ENCODE measurements at regions not wholly inside any gene's neighbourhood (a gene's known extent, or its start where the extent isn't known, plus 50 kb on each side); places are given as distances from the start of the nearest gene placed in this dataset.

GRCh38 chr7:86226191-86226590 is 417.5 kb upstream of the GRM3 start:
- no peak overlapping the region for H3K27ac ChIP-seq (ENCODE audit: poor library complexity, severe bottlenecking)
- ATAC-seq (ENCODE audit: low read depth) (no peak), DNase-seq (ENCODE audit: low spot score) (no peak)
- no peaks in the 10 kb centered on the region for H3K4me1 ChIP-seq (ENCODE audit: insufficient read depth, poor library complexity, severe bottlenecking)
- H3K27me3 ChIP-seq (ENCODE audit: insufficient read depth, poor library complexity, severe bottlenecking) = no peaks in the 10 kb centered on the region
- H3K36me3 ChIP-seq (ENCODE audit: low read depth) = no peaks in the 10 kb centered on the region
- H3K9me3 ChIP-seq (ENCODE audit: severe bottlenecking) = no peaks in the 10 kb centered on the region
- TF ChIP-seq, protein P1, sequence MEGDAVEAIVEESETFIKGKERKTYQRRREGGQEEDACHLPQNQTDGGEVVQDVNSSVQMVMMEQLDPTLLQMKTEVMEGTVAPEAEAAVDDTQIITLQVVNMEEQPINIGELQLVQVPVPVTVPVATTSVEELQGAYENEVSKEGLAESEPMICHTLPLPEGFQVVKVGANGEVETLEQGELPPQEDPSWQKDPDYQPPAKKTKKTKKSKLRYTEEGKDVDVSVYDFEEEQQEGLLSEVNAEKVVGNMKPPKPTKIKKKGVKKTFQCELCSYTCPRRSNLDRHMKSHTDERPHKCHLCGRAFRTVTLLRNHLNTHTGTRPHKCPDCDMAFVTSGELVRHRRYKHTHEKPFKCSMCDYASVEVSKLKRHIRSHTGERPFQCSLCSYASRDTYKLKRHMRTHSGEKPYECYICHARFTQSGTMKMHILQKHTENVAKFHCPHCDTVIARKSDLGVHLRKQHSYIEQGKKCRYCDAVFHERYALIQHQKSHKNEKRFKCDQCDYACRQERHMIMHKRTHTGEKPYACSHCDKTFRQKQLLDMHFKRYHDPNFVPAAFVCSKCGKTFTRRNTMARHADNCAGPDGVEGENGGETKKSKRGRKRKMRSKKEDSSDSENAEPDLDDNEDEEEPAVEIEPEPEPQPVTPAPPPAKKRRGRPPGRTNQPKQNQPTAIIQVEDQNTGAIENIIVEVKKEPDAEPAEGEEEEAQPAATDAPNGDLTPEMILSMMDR (IDR thresholded peaks at IDR 0.05; ENCODE audit: poor library complexity, severe bottlenecking) = no peak
- H3K4me3 ChIP-seq (ENCODE audit: severe bottlenecking) = no peak overlapping the region

DNA sequence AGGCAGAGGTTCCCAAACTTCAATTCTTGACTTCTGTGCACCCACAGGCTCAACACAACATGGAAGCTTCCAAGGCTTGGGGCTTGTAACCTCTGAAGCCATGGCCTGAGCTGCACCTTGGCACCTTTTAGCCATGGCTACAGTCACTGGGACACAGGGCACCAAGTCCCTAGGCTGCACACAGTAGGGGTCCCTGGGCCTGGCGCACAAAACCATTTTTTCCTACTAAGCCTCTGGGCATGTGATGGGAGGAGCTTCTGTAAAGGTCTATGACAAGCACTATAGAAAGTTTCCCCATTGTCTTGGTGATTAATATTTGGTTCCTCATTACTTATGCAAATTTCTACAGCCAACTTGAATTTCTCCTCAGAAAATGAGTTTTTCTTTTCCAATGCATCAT is 420.9 kb upstream of the GRM3 start:
- H3K9me3 ChIP-seq (ENCODE audit: severe bottlenecking) = no peaks in the 10 kb centered on the region
- H3K27me3 ChIP-seq (ENCODE audit: insufficient read depth, poor library complexity, severe bottlenecking) = no peaks in the 10 kb centered on the region
- no peak for ATAC-seq (ENCODE audit: low read depth)
- no peaks in the 10 kb centered on the region for H3K4me1 ChIP-seq (ENCODE audit: insufficient read depth, poor library complexity, severe bottlenecking)
- H3K4me3 ChIP-seq (ENCODE audit: severe bottlenecking) = no peak overlapping the region
- H3K36me3 ChIP-seq (ENCODE audit: low read depth) = no peaks in the 10 kb centered on the region
- H3K27ac ChIP-seq (ENCODE audit: poor library complexity, severe bottlenecking) = no peak overlapping the region
- TF ChIP-seq, protein P1 (IDR thresholded peaks at IDR 0.05; ENCODE audit: poor library complexity, severe bottlenecking) = no peak
- no peak for DNase-seq (ENCODE audit: low spot score)

DNA sequence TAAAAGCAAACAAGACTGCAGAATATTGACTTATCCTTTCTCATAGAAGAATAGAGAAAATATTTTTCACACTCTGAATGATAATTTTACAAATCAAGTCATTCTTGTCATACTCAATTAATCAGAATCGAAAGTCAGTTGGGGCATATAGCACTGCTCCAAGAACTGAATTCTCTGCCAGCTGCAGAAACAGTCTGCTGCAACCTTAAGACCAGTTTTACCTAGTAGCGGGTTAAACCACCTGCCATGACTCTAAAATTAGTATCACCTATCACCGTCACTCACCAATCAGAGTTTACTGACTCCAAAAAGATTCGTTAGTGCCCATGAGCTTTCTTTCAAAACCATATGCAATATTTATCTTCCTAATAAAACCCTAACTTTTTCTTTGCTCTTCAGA is 429.0 kb upstream of the GRM3 start:
- H3K4me3 ChIP-seq (ENCODE audit: severe bottlenecking) = no peak overlapping the region
- no peaks in the 10 kb centered on the region for H3K36me3 ChIP-seq (ENCODE audit: low read depth)
- TF ChIP-seq, protein P1 (IDR thresholded peaks at IDR 0.05; ENCODE audit: poor library complexity, severe bottlenecking) = no peak
- H3K27ac ChIP-seq (ENCODE audit: poor library complexity, severe bottlenecking) = no peak overlapping the region
- no peaks in the 10 kb centered on the region for H3K27me3 ChIP-seq (ENCODE audit: insufficient read depth, poor library complexity, severe bottlenecking)
- no peaks in the 10 kb centered on the region for H3K4me1 ChIP-seq (ENCODE audit: insufficient read depth, poor library complexity, severe bottlenecking)
- ATAC-seq (ENCODE audit: low read depth) (no peak), DNase-seq (ENCODE audit: low spot score) (no peak)
- H3K9me3 ChIP-seq (ENCODE audit: severe bottlenecking) = no peaks in the 10 kb centered on the region

DNA sequence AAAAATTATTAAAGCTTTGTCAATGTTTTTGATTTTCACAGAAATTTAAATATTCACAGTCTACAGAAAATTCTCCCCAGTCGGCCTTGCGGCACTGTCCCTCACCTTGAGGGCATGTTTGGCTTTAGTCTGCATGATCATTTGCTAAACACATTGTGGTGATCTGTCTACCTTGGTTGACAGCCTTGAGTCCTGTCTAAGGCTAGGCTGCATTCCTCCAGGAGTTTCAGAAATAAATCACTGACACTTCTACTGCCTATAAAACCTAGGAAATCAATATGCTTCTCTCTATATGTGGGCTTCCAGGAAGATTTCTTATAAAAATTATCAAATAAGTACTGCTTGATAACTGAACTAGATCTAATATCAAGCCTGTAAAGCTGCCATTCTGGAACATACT is 430.7 kb upstream of the GRM3 start:
- TF ChIP-seq, protein P1 (IDR thresholded peaks at IDR 0.05; ENCODE audit: poor library complexity, severe bottlenecking) = no peak
- ATAC-seq (ENCODE audit: low read depth) = no peak

DNA sequence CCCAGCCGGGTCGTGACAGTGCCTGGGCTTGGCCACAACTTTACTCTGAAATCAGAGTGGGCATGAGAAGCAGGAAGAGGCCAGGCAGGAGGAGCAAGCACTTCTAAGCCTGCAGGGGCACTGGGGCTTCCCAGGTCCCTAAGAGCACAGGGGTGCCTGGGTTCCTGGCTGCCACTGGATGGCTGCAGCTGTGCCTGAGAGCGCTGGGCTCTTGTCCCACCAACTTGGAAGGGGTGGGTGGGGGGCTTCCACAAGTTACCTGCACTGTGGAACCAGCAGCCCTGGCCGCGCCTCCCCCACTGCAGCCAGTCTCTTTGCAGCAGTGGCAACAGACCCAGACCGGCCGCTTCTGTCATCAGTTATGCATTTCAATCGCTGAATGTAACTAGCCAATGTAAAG is 434.7 kb upstream of the GRM3 start:
- no peak for DNase-seq (ENCODE audit: low spot score)
- H3K9me3 ChIP-seq (ENCODE audit: severe bottlenecking) = no peaks in the 10 kb centered on the region
- no peak overlapping the region for H3K4me3 ChIP-seq (ENCODE audit: severe bottlenecking)
- ATAC-seq (ENCODE audit: low read depth) = no peak
- H3K27me3 ChIP-seq (ENCODE audit: insufficient read depth, poor library complexity, severe bottlenecking) = no peaks in the 10 kb centered on the region
- H3K27ac ChIP-seq (ENCODE audit: poor library complexity, severe bottlenecking) = no peak overlapping the region
- no peaks in the 10 kb centered on the region for H3K4me1 ChIP-seq (ENCODE audit: insufficient read depth, poor library complexity, severe bottlenecking)
- TF ChIP-seq, protein P1 (IDR thresholded peaks at IDR 0.05; ENCODE audit: poor library complexity, severe bottlenecking) = no peak
- no peaks in the 10 kb centered on the region for H3K36me3 ChIP-seq (ENCODE audit: low read depth)

More for the DNA sequence above, 430.7 kb upstream of the GRM3 start:
- no peak for DNase-seq (ENCODE audit: low spot score)
- Histone ChIP-seq H3K27ac (ENCODE audit: poor library complexity, severe bottlenecking) (no peak overlapping the region), H3K4me3 (ENCODE audit: severe bottlenecking) (no peak overlapping the region), H3K4me1 (ENCODE audit: insufficient read depth, poor library complexity, severe bottlenecking) (no peaks in the 10 kb centered on the region), H3K27me3 (ENCODE audit: insufficient read depth, poor library complexity, severe bottlenecking) (no peaks in the 10 kb centered on the region), H3K9me3 (ENCODE audit: severe bottlenecking) (no peaks in the 10 kb centered on the region), H3K36me3 (ENCODE audit: low read depth) (no peaks in the 10 kb centered on the region)

Measured in RWPE2 (cell line).